ENCODE measurements at regions not wholly inside any gene's neighbourhood (a gene's known extent, or its start where the extent isn't known, plus 50 kb on each side); places are given as distances from the start of the nearest gene placed in this dataset.
A peak's percentile ranks its signal among the peaks of the same experiment; 100 is the strongest.

- Mint-ChIP-seq H3K9me3 (peaks cover 0 to 1% (median 0%) of the 10 kb centered on the region in 7 donors), H3K4me3 (no peak overlapping the region), H3K27me3 (ENCODE audit: low read depth in 3 of 3) (peaks cover 2 to 5% (median 3%) of the 10 kb centered on the region in 3 donors), H3K4me1 (peaks cover 2% of the 10 kb centered on the region), H3K36me3 (no peaks in the 10 kb centered on the region), H3K27ac (no peak overlapping the region)
- no peaks in the 10 kb centered on the region for H3K36me3 ChIP-seq (replicated peaks in 1 of 2; ENCODE audit: control insufficient read depth in 1 of 2, insufficient read depth in 2 of 2, low read length in 2 of 2)
- WGBS (ENCODE audit: insufficient coverage) = 80% methylated on average over 1 of the region's 2 CpGs
- H3K79me2 ChIP-seq (ENCODE audit: insufficient read depth, low read length) = no peaks in the 10 kb centered on the region
- no peak for DNase-seq
- no peaks in the 10 kb centered on the region for H3K27me3 ChIP-seq (ENCODE audit: control insufficient read depth in 2 of 2, insufficient read depth in 2 of 2, low read length in 2 of 2)
- H3K9ac ChIP-seq (ENCODE audit: insufficient read depth, low read length, poor library complexity, severe bottlenecking) = no peak overlapping the region
- no peaks in the 10 kb centered on the region for H3K4me1 ChIP-seq (ENCODE audit: control insufficient read depth in 1 of 2, insufficient read depth in 2 of 2, low read length in 2 of 2)
- no peak overlapping the region for H3K27ac ChIP-seq (ENCODE audit: low read depth in 1 of 2, low read length in 2 of 2)
- H3K4me3 ChIP-seq (replicated peaks in 1 of 3; ENCODE audit: low read depth in 2 of 3, low read length in 3 of 3) = no peak overlapping the region
- no peak overlapping the region for H3K4me2 ChIP-seq (replicated peaks; ENCODE audit: extremely low read depth, low read length, poor library complexity, severe bottlenecking)
- H4K20me1 ChIP-seq (ENCODE audit: insufficient read depth, low read length) = no peaks in the 10 kb centered on the region
- no peak for TF ChIP-seq CTCF (IDR thresholded peaks at IDR 0.05)
- H2AFZ ChIP-seq (ENCODE audit: insufficient read depth, low read depth, low read length, poor library complexity, severe bottlenecking) = no peak overlapping the region
- intact Hi-C loops (cut with micrococcal nuclease) = no loop called here
- H3K9me3 ChIP-seq (replicated peaks in 1 of 2; ENCODE audit: control insufficient read depth in 1 of 2, insufficient read depth in 1 of 2, low read length in 2 of 2) = no peaks in the 10 kb centered on the region
These were observed 269.4 kb upstream of the ROPN1 start for GRCh38 chr3:124261306-124261705.

GRCh38 chr3:124263168-124263567, 271.2 kb upstream of the ROPN1 start:
- Mint-ChIP-seq H3K36me3 (no peaks in the 10 kb centered on the region), H3K9me3 (peaks cover 0 to 3% (median 0%) of the 10 kb centered on the region in 7 donors), H3K4me3 (no peak overlapping the region), H3K27ac (peak overlapping the region in 1 of 7 donors; percentile 61), H3K4me1 (peaks cover 2% of the 10 kb centered on the region), H3K27me3 (ENCODE audit: low read depth in 3 of 3) (peaks cover 3 to 5% (median 5%) of the 10 kb centered on the region in 3 donors)
- Histone ChIP-seq H3K36me3 (replicated peaks in 1 of 2; ENCODE audit: control insufficient read depth in 1 of 2, insufficient read depth in 2 of 2, low read length in 2 of 2) (no peaks in the 10 kb centered on the region), H3K79me2 (ENCODE audit: insufficient read depth, low read length) (no peaks in the 10 kb centered on the region), H4K20me1 (ENCODE audit: insufficient read depth, low read length) (no peaks in the 10 kb centered on the region), H3K27ac (ENCODE audit: low read depth in 1 of 2, low read length in 2 of 2) (no peak overlapping the region), H3K9ac (ENCODE audit: insufficient read depth, low read length, poor library complexity, severe bottlenecking) (no peak overlapping the region), H3K27me3 (ENCODE audit: control insufficient read depth in 2 of 2, insufficient read depth in 2 of 2, low read length in 2 of 2) (no peaks in the 10 kb centered on the region), H3K4me2 (replicated peaks; ENCODE audit: extremely low read depth, low read length, poor library complexity, severe bottlenecking) (no peak overlapping the region), H3K9me3 (replicated peaks in 1 of 2; ENCODE audit: control insufficient read depth in 1 of 2, insufficient read depth in 1 of 2, low read length in 2 of 2) (no peaks in the 10 kb centered on the region), H2AFZ (ENCODE audit: insufficient read depth, low read depth, low read length, poor library complexity, severe bottlenecking) (no peak overlapping the region), H3K4me1 (ENCODE audit: control insufficient read depth in 1 of 2, insufficient read depth in 2 of 2, low read length in 2 of 2) (no peaks in the 10 kb centered on the region), H3K4me3 (replicated peaks in 1 of 3; ENCODE audit: low read depth in 2 of 3, low read length in 3 of 3) (no peak overlapping the region)
- no peak for DNase-seq
- 31% methylated on average over 4 of the region's 4 CpGs for WGBS (ENCODE audit: insufficient coverage)
- TF ChIP-seq CTCF (IDR thresholded peaks at IDR 0.05) = no peak
- intact Hi-C loops (cut with micrococcal nuclease) = no loop called here

Measured in CD14-positive monocyte (primary cell).